Endothelial cell (in vitro differentiated cells): ENCODE measurements at regions not wholly inside any gene's neighbourhood (a gene's known extent, or its start where the extent isn't known, plus 50 kb on each side); places are given as distances from the start of the nearest gene placed in this dataset.
"Not testable (repeated sequence)": the region's sequence is repeated elsewhere in the genome, so short reads cannot be mapped to it uniquely, and the experiment has no call there.

Experiments used
- DNase-seq: peaks from one replicate; pipeline ENCODE4 v3.0.0; 2021; ENCODE audit warnings: low spot score
- H3K27ac Mint-ChIP-seq: one replicate; pipeline ENCODE4 v1.8.0; 2021; ENCODE audit warnings: mixed read lengths, inconsistent platforms; ENCODE audit not compliant: unreplicated experiment
- H3K27me3 Mint-ChIP-seq: one replicate; pipeline ENCODE4 v1.8.0; 2021; ENCODE audit warnings: mild to moderate bottlenecking, moderate library complexity, mixed read lengths, inconsistent platforms; ENCODE audit not compliant: unreplicated experiment
- H3K36me3 Mint-ChIP-seq: one replicate; pipeline ENCODE4 v1.8.0; 2021; ENCODE audit warnings: mild to moderate bottlenecking, low read depth, mixed read lengths, inconsistent platforms; ENCODE audit not compliant: unreplicated experiment
- H3K4me1 Mint-ChIP-seq: one replicate; pipeline ENCODE4 v1.8.0; 2021; ENCODE audit warnings: mild to moderate bottlenecking, mixed read lengths, inconsistent platforms; ENCODE audit not compliant: unreplicated experiment
- H3K4me3 Mint-ChIP-seq: one replicate; pipeline ENCODE4 v1.8.0; 2021; ENCODE audit warnings: mild to moderate bottlenecking, mixed read lengths, inconsistent platforms; ENCODE audit not compliant: unreplicated experiment
- H3K9me3 Mint-ChIP-seq: one replicate; pipeline ENCODE4 v1.8.0; 2021; ENCODE audit warnings: mixed read lengths, inconsistent platforms; ENCODE audit not compliant: unreplicated experiment
- TF ChIP-seq, protein P1 (sequence below): fragments of 200-600 bp; sonication (generic); IDR thresholded peaks from one replicate; pipeline ENCODE4 v1.5.0; 2021; ENCODE audit warnings: antibody characterized with exemption; ENCODE audit not compliant: unreplicated experiment

DNA sequence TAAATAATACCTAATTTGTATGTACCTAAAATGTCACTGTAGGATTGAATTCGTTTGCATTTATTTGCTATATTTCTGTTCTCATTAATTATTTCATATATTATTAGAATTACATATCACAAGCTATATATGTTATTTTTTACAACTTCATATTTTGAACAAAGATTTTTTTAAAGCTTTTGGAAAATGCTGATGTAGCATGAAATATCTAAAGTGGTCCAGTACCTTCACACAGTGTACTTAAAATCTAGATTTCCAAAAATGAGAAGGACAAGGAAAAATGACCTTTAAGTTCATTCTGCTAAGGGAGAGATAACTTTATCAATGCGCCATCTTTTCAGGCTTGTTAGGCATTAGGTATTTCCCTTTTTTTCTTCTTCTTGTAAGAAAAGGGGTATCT is 71.8 kb downstream of the LARP7 start:
- Mint-ChIP-seq H3K27me3 (peaks cover 10% of the 10 kb centered on the region), H3K4me1 (peaks cover 18% of the 10 kb centered on the region), H3K9me3 (no peaks in the 10 kb centered on the region), H3K36me3 (no peaks in the 10 kb centered on the region), H3K4me3 (no peak overlapping the region), H3K27ac (no peak overlapping the region)
- TF ChIP-seq, protein P1, sequence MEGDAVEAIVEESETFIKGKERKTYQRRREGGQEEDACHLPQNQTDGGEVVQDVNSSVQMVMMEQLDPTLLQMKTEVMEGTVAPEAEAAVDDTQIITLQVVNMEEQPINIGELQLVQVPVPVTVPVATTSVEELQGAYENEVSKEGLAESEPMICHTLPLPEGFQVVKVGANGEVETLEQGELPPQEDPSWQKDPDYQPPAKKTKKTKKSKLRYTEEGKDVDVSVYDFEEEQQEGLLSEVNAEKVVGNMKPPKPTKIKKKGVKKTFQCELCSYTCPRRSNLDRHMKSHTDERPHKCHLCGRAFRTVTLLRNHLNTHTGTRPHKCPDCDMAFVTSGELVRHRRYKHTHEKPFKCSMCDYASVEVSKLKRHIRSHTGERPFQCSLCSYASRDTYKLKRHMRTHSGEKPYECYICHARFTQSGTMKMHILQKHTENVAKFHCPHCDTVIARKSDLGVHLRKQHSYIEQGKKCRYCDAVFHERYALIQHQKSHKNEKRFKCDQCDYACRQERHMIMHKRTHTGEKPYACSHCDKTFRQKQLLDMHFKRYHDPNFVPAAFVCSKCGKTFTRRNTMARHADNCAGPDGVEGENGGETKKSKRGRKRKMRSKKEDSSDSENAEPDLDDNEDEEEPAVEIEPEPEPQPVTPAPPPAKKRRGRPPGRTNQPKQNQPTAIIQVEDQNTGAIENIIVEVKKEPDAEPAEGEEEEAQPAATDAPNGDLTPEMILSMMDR, result no peak
- no peak for DNase-seq

DNA sequence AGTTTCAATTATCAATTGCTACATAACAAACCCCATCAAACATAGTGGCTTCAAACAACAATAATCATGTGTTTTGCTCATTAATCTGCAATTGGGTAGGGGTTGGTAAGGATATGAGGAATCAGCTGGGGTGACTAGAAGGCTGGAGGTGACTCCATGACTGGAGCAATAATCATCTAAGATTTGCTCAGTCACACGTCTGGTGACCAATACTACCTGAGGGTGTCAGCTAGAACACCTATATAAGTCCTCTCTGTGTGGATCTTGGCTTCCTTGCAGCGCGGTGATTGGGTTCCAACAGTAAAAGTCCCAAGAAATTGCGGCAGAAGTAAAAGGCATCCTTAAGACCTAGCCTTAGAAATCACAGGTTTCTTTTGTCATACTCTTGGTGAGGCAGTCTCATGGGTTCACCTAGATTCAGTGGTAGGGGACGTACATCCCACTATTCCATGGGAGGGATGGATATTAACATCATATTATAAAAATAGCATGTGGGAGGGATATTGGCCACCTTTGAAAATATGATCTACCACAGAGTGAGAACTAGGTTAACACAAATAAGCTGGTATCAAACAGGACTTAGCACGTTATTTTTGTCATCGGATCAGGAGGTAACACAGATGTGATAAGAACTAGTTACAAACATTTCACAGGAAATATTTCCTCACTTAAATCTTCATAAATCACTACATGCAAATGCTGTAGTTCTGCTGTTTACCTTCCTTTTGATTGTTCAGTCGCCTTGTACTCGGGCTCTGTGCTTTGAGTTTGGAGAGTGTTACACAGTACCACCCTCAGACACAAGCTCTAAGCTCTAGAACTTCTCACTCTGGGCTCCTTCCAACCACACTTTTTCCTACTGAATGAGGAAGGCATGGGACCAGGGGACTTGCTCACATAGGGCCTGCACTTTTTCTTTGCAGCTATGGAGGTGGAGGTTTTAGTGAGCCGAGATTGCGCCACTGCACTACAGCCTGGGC is 78.3 kb downstream of the LARP7 start:
- Mint-ChIP-seq H3K4me1 (peaks cover 19% of the 10 kb centered on the region), H3K27ac (no peak overlapping the region), H3K4me3 (no peak overlapping the region), H3K36me3 (no peaks in the 10 kb centered on the region), H3K9me3 (no peaks in the 10 kb centered on the region), H3K27me3 (no peaks in the 10 kb centered on the region)
- TF ChIP-seq, protein P1, result no peak
- DNase-seq, result no peak

DNA sequence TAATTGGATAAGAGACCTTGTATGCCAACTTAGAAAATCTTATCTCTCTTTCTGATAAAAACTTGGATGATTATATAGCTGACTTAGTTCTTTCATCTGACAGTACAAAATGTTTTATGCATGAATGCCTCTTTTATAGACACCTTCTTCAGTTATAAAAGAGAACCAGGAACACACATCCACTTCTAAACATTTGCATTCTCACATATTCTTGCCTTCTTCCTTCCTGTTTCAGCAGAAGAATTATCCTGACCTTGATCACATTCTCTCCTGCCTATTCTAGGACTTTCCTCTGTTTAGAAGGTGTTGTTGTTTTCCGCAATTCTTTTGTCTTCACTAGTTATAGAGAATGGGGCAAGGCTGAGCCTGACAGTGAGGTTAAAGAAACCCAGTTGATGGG is 80.9 kb downstream of the LARP7 start:
- H3K36me3 Mint-ChIP-seq, result peaks cover 6% of the 10 kb centered on the region
- peaks cover 19% of the 10 kb centered on the region for H3K4me1 Mint-ChIP-seq

DNA sequence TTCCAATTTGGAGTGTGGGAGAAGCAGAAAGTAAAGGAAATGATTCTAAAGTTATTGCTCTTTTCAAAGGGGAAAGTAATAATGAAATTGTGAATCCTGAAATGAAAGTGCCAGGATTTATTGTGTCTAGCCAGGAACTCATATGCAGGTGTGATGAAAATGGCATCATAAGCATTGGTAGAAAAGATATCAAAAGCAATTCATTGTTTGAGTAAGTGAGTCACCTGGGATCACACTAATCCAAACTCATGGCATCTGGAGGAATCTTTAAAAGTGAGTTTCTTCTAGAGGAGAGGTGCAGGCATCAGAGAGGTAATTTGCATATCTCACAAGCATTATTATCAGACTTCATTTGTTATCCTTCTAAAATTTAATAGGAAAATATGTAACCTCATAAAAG is 84.7 kb downstream of the LARP7 start:
- H3K9me3 Mint-ChIP-seq, result no peaks in the 10 kb centered on the region
- H3K36me3 Mint-ChIP-seq, result peaks cover 6% of the 10 kb centered on the region
- DNase-seq, result no peak
- TF ChIP-seq, protein P1, result no peak
- H3K4me1 Mint-ChIP-seq, result peaks cover 17% of the 10 kb centered on the region
- no peak overlapping the region for H3K27ac Mint-ChIP-seq
- H3K4me3 Mint-ChIP-seq, result no peak overlapping the region
- no peaks in the 10 kb centered on the region for H3K27me3 Mint-ChIP-seq

More for the DNA sequence above, 80.9 kb downstream of the LARP7 start:
- no peak for DNase-seq
- no peak overlapping the region for H3K4me3 Mint-ChIP-seq
- no peaks in the 10 kb centered on the region for H3K27me3 Mint-ChIP-seq
- peak overlapping the region; percentile 39 for H3K27ac Mint-ChIP-seq
- no peaks in the 10 kb centered on the region for H3K9me3 Mint-ChIP-seq
- TF ChIP-seq, protein P1, result no peak

DNA sequence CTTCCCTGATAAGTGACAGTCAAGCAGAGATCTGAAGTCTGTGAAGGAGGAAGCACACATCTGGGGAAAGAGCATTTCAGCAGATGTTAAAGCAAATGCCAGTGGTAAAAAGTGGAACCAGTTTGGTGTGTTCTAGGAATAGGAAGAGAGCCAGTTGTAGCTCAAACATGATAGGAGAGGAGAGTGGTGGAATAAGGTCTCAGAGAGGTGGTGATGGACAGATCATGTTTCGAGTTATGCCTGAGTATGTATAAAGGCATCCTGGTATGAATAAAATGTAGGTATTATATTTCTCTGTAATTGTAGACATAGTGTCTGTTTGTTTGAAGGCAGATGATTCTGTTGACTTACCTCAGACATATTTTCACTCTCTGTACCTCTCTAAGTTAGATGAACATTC is 89.1 kb downstream of the LARP7 start:
- H3K4me3 Mint-ChIP-seq, result no peak overlapping the region
- peaks cover 6% of the 10 kb centered on the region for H3K36me3 Mint-ChIP-seq
- peaks cover 5% of the 10 kb centered on the region for H3K4me1 Mint-ChIP-seq
- no peak for DNase-seq
- no peaks in the 10 kb centered on the region for H3K9me3 Mint-ChIP-seq
- TF ChIP-seq, protein P1, result no peak
- H3K27me3 Mint-ChIP-seq, result peaks cover 2% of the 10 kb centered on the region
- no peak overlapping the region for H3K27ac Mint-ChIP-seq

DNA sequence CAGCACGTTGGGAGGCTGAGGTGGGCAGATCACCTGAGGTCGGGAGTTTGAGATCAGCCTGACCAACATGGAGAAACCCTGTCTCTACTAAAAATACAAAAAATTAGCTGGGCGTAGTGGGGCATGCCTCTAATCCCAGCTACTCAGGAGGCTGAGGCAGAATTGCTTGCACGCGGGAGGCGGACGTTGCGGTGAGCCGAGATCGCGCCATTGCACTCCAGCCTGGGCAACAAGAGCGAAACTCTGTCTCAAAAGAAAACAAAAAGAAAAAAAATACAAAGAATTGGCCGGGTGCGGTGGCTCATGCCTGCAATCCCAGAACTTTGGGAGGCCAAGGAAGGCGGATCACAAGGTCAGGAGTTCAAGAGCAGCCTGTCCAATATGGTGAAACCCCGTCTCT is 90.8 kb downstream of the LARP7 start:
- not testable (repeated sequence) for H3K27me3 Mint-ChIP-seq, H3K9me3 Mint-ChIP-seq, DNase-seq, H3K4me3 Mint-ChIP-seq, H3K27ac Mint-ChIP-seq, H3K4me1 Mint-ChIP-seq, H3K36me3 Mint-ChIP-seq
